ENCODE measurements at regions not wholly inside any gene's neighbourhood (a gene's known extent, or its start where the extent isn't known, plus 50 kb on each side); places are given as distances from the start of the nearest gene placed in this dataset.

GRCh38 chr3:43902415-43902814 lies 211.7 kb downstream of the ABHD5 start:
- no peak for DNase-seq (ENCODE audit: insufficient read length, low spot score, missing footprints)
- H2AFZ ChIP-seq (ENCODE audit: low read length), result no peak overlapping the region

GRCh38 chr3:43905157-43905556 lies 214.4 kb downstream of the ABHD5 start:
- H3K27me3 ChIP-seq (ENCODE audit: insufficient read depth, low read length), result no peaks in the 10 kb centered on the region
- H3K36me3 ChIP-seq (ENCODE audit: insufficient read depth, low read length), result no peaks in the 10 kb centered on the region
- no peaks in the 10 kb centered on the region for H3K9me3 ChIP-seq (ENCODE audit: low read depth, low read length)
- no peak overlapping the region for H2AFZ ChIP-seq (ENCODE audit: low read length)
- no peak overlapping the region for H3K4me2 ChIP-seq (ENCODE audit: insufficient read depth, low read length)
- H4K20me1 ChIP-seq (ENCODE audit: insufficient read depth, low read length), result no peaks in the 10 kb centered on the region
- no peak overlapping the region for H3K27ac ChIP-seq (ENCODE audit: low read depth, low read length)
- no peak for DNase-seq (ENCODE audit: insufficient read length, low spot score, missing footprints)
- TF ChIP-seq CTCF (IDR thresholded peaks at IDR 0.05; ENCODE audit: extremely low read depth, low read depth, low read length), result no peak
- no peaks in the 10 kb centered on the region for H3K4me1 ChIP-seq (ENCODE audit: insufficient read depth, low read length)
- no peak overlapping the region for H3K4me3 ChIP-seq (ENCODE audit: insufficient read depth, low read length)
- H3K79me2 ChIP-seq (ENCODE audit: insufficient read depth, low read length), result no peaks in the 10 kb centered on the region

More at GRCh38 chr3:43902415-43902814, 211.7 kb downstream of the ABHD5 start:
- no peak for TF ChIP-seq CTCF (IDR thresholded peaks at IDR 0.05; ENCODE audit: extremely low read depth, low read depth, low read length)
- Histone ChIP-seq H3K27ac (ENCODE audit: low read depth, low read length) (no peak overlapping the region), H3K9me3 (ENCODE audit: low read depth, low read length) (no peaks in the 10 kb centered on the region), H3K27me3 (ENCODE audit: insufficient read depth, low read length) (no peaks in the 10 kb centered on the region), H3K4me3 (ENCODE audit: insufficient read depth, low read length) (no peak overlapping the region), H3K36me3 (ENCODE audit: insufficient read depth, low read length) (no peaks in the 10 kb centered on the region), H3K4me1 (ENCODE audit: insufficient read depth, low read length) (no peaks in the 10 kb centered on the region), H4K20me1 (ENCODE audit: insufficient read depth, low read length) (no peaks in the 10 kb centered on the region), H3K79me2 (ENCODE audit: insufficient read depth, low read length) (no peaks in the 10 kb centered on the region), H3K4me2 (ENCODE audit: insufficient read depth, low read length) (no peak overlapping the region)

- no peaks in the 10 kb centered on the region for H3K79me2 ChIP-seq (ENCODE audit: insufficient read depth, low read length)
- H3K9me3 ChIP-seq (ENCODE audit: low read depth, low read length), result no peaks in the 10 kb centered on the region
- no peaks in the 10 kb centered on the region for H4K20me1 ChIP-seq (ENCODE audit: insufficient read depth, low read length)
- H3K27ac ChIP-seq (ENCODE audit: low read depth, low read length), result no peak overlapping the region
- H2AFZ ChIP-seq (ENCODE audit: low read length), result no peak overlapping the region
- TF ChIP-seq CTCF (IDR thresholded peaks at IDR 0.05; ENCODE audit: extremely low read depth, low read depth, low read length), result no peak
- H3K4me2 ChIP-seq (ENCODE audit: insufficient read depth, low read length), result no peak overlapping the region
- H3K4me3 ChIP-seq (ENCODE audit: insufficient read depth, low read length), result no peak overlapping the region
- DNase-seq (ENCODE audit: insufficient read length, low spot score, missing footprints), result no peak
- H3K36me3 ChIP-seq (ENCODE audit: insufficient read depth, low read length), result no peaks in the 10 kb centered on the region
- H3K27me3 ChIP-seq (ENCODE audit: insufficient read depth, low read length), result no peaks in the 10 kb centered on the region
- H3K4me1 ChIP-seq (ENCODE audit: insufficient read depth, low read length), result no peaks in the 10 kb centered on the region
Observed at GRCh38 chr3:43906849-43907507, 216.2 kb downstream of the ABHD5 start.

- no peaks in the 10 kb centered on the region for H3K27me3 ChIP-seq (ENCODE audit: insufficient read depth, low read length)
- no peak for DNase-seq (ENCODE audit: insufficient read length, low spot score, missing footprints)
- H3K4me3 ChIP-seq (ENCODE audit: insufficient read depth, low read length), result no peak overlapping the region
- H3K4me2 ChIP-seq (ENCODE audit: insufficient read depth, low read length), result no peak overlapping the region
- H3K4me1 ChIP-seq (ENCODE audit: insufficient read depth, low read length), result no peaks in the 10 kb centered on the region
- H3K36me3 ChIP-seq (ENCODE audit: insufficient read depth, low read length), result no peaks in the 10 kb centered on the region
- no peaks in the 10 kb centered on the region for H3K9me3 ChIP-seq (ENCODE audit: low read depth, low read length)
- H3K27ac ChIP-seq (ENCODE audit: low read depth, low read length), result no peak overlapping the region
- H4K20me1 ChIP-seq (ENCODE audit: insufficient read depth, low read length), result no peaks in the 10 kb centered on the region
- no peak overlapping the region for H2AFZ ChIP-seq (ENCODE audit: low read length)
- TF ChIP-seq CTCF (IDR thresholded peaks at IDR 0.05; ENCODE audit: extremely low read depth, low read depth, low read length), result no peak
- no peaks in the 10 kb centered on the region for H3K79me2 ChIP-seq (ENCODE audit: insufficient read depth, low read length)
Observed at GRCh38 chr3:43907508-43907858, 216.7 kb downstream of the ABHD5 start.

Data from osteoblast (primary cell).